H1 (cell line): ENCODE measurements at regions not wholly inside any gene's neighbourhood (a gene's known extent, or its start where the extent isn't known, plus 50 kb on each side); places are given as distances from the start of the nearest gene placed in this dataset.

Experiments
- ASH2L ChIP-seq: fragments of 200-600, 300-600 bp; sonication (generic); IDR thresholded peaks from one replicate; pipeline ENCODE4 v1.7.1; 2017; ENCODE audit warnings: low read length
- ATF3 ChIP-seq: IDR thresholded peaks from 2 replicates; pipeline ENCODE4 v1.6.1; 2011; ENCODE audit warnings: low read depth, mild to moderate bottlenecking, low read length; ENCODE audit not compliant: insufficient read depth
- CEBPB ChIP-seq: IDR thresholded peaks from 2 replicates; pipeline ENCODE4 v1.6.1; 2012; ENCODE audit warnings: low read depth, low read length
- CHD7 ChIP-seq: fragments of 300-600 bp; sonication (generic); IDR thresholded peaks from 2 replicates; pipeline ENCODE4 v1.7.1; 2012; ENCODE audit warnings: low read length, moderate library complexity, mild to moderate bottlenecking, inconsistent platforms; ENCODE audit not compliant: insufficient replicate concordance
- GABPA ChIP-seq: IDR thresholded peaks from 2 replicates; pipeline ENCODE4 v1.6.1; 2011; ENCODE audit warnings: mild to moderate bottlenecking, low read length, moderate library complexity, borderline replicate concordance; ENCODE audit not compliant: insufficient read depth
- NANOG ChIP-seq: IDR thresholded peaks from 2 replicates; pipeline ENCODE4 v1.6.1; 2011; ENCODE audit warnings: low read length, low read depth, mild to moderate bottlenecking, inconsistent platforms; ENCODE audit not compliant: insufficient read depth, poor library complexity, severe bottlenecking
- SIN3A ChIP-seq, 2 experiments: IDR thresholded peaks in 1 of 2; conservative IDR thresholded peaks in 1 of 2; 2 replicates each; pipeline ENCODE4 v1.6.1; 2011 to 2012; ENCODE audit warnings: low read length in 2 of 2, improper control_type of control experiment in 1 of 2, low read depth in 1 of 2, mild to moderate bottlenecking in 1 of 2
- TAF7 ChIP-seq: optimal IDR thresholded peaks from 2 replicates; pipeline ENCODE3; 2011; ENCODE audit warnings: low read depth, mild to moderate bottlenecking, inconsistent platforms, low read length, moderate library complexity, borderline replicate concordance
- TEAD4 ChIP-seq: IDR thresholded peaks from 2 replicates; pipeline ENCODE4 v1.6.1; 2012; ENCODE audit warnings: low read depth, low read length, inconsistent platforms, mixed read lengths

GRCh38 chr3:106241593-106241992 lies 372.8 kb upstream of the CBLB start (continued):
- TF ChIP-seq CHD7 (no peak), TAF7 (no peak), CEBPB (no peak), ASH2L (no peak), ATF3 (no peak), GABPA (no peak), TEAD4 (no peak), NANOG (no peak), SIN3A (conservative IDR thresholded peaks at IDR 0.05 in 1 of 2, IDR thresholded peaks at IDR 0.05 in 1 of 2; ENCODE audit: low read depth in 1 of 2, low read length in 2 of 2) (no peak)
